Mucosa of rectum (tissue), 2 donors: ENCODE measurements at regions not wholly inside any gene's neighbourhood (a gene's known extent, or its start where the extent isn't known, plus 50 kb on each side); places are given as distances from the start of the nearest gene placed in this dataset.
A peak's percentile ranks its signal among the peaks of the same experiment; 100 is the strongest.

Source experiments
- H3K27ac ChIP-seq, 2 donors: one replicate each; pipeline ENCODE4 v1.7.0; 2013; ENCODE audit warnings: inconsistent platforms in 2 of 2, low read depth in 2 of 2, low read length in 2 of 2
- H3K27me3 ChIP-seq, 2 donors: one replicate each; pipeline ENCODE4 v1.7.0; 2013; ENCODE audit warnings: low read length in 2 of 2; ENCODE audit not compliant: control insufficient read depth in 2 of 2, insufficient read depth in 2 of 2
- H3K36me3 ChIP-seq, 2 donors: one replicate each; pipeline ENCODE4 v1.7.0; 2013; ENCODE audit warnings: low read length in 2 of 2; ENCODE audit not compliant: control insufficient read depth in 2 of 2, insufficient read depth in 2 of 2
- H3K4me1 ChIP-seq, 2 donors: one replicate each; pipeline ENCODE4 v1.7.0; 2013; ENCODE audit warnings: low read length in 2 of 2, mild to moderate bottlenecking in 1 of 2; ENCODE audit not compliant: control insufficient read depth in 2 of 2, insufficient read depth in 2 of 2
- H3K4me3 ChIP-seq, 2 donors: one replicate each; pipeline ENCODE4 v1.7.0; 2013; ENCODE audit warnings: low read length in 2 of 2
- H3K9ac ChIP-seq, 2 donors: one replicate each; pipeline ENCODE4 v1.7.0; 2013; ENCODE audit warnings: low read length in 2 of 2, low read depth in 1 of 2, mild to moderate bottlenecking in 1 of 2
- H3K9me3 ChIP-seq, 2 donors: one replicate each; pipeline ENCODE4 v1.7.0; 2013; ENCODE audit warnings: low read length in 2 of 2; ENCODE audit not compliant: control insufficient read depth in 2 of 2
- donor health status: healthy.
- donor health status: Normal muscosa, but diverticular disease.

- no peaks in the 10 kb centered on the region for H3K4me1 ChIP-seq
- H3K4me3 ChIP-seq, result no peak overlapping the region
- no peaks in the 10 kb centered on the region for H3K9me3 ChIP-seq
- H3K9ac ChIP-seq, result no peak overlapping the region
- H3K27me3 ChIP-seq, result no peaks in the 10 kb centered on the region
- H3K36me3 ChIP-seq, result no peaks in the 10 kb centered on the region
- H3K27ac ChIP-seq, result no peak overlapping the region
Measured at GRCh38 chr12:65620046-65620445, 204.2 kb upstream of the HMGA2 start.

- Histone ChIP-seq H3K9me3 (no peaks in the 10 kb centered on the region), H3K9ac (no peak overlapping the region), H3K36me3 (no peaks in the 10 kb centered on the region), H3K27ac (no peak overlapping the region), H3K27me3 (no peaks in the 10 kb centered on the region), H3K4me1 (no peaks in the 10 kb centered on the region), H3K4me3 (no peak overlapping the region)
Measured at GRCh38 chr12:65622056-65622455, 202.2 kb upstream of the HMGA2 start.

- no peaks in the 10 kb centered on the region for H3K9me3 ChIP-seq
- no peaks in the 10 kb centered on the region for H3K4me1 ChIP-seq
- H3K27me3 ChIP-seq, result no peaks in the 10 kb centered on the region
- no peak overlapping the region for H3K4me3 ChIP-seq
- H3K36me3 ChIP-seq, result no peaks in the 10 kb centered on the region
- H3K9ac ChIP-seq, result no peak overlapping the region
- H3K27ac ChIP-seq, result no peak overlapping the region
Measured at GRCh38 chr12:65623507-65623906, 200.8 kb upstream of the HMGA2 start.

- Histone ChIP-seq H3K4me1 (no peaks in the 10 kb centered on the region), H3K9me3 (no peaks in the 10 kb centered on the region), H3K27me3 (no peaks in the 10 kb centered on the region), H3K4me3 (no peak overlapping the region), H3K9ac (no peak overlapping the region), H3K36me3 (no peaks in the 10 kb centered on the region), H3K27ac (no peak overlapping the region)
Measured at GRCh38 chr12:65624554-65625086, 199.7 kb upstream of the HMGA2 start.

GRCh38 chr12:65628061-65628460, 196.2 kb upstream of the HMGA2 start:
- no peaks in the 10 kb centered on the region for H3K36me3 ChIP-seq
- H3K4me1 ChIP-seq, result peaks cover 0 to 13% of the 10 kb centered on the region in 2 donors
- no peak overlapping the region for H3K9ac ChIP-seq
- no peak overlapping the region for H3K4me3 ChIP-seq
- no peak overlapping the region for H3K27ac ChIP-seq
- H3K9me3 ChIP-seq, result no peaks in the 10 kb centered on the region
- no peaks in the 10 kb centered on the region for H3K27me3 ChIP-seq

GRCh38 chr12:65630555-65630954, 193.7 kb upstream of the HMGA2 start:
- H3K27me3 ChIP-seq, result no peaks in the 10 kb centered on the region
- no peaks in the 10 kb centered on the region for H3K9me3 ChIP-seq
- H3K9ac ChIP-seq, result no peak overlapping the region
- no peaks in the 10 kb centered on the region for H3K36me3 ChIP-seq
- no peak overlapping the region for H3K4me3 ChIP-seq
- peaks cover 0 to 13% of the 10 kb centered on the region in 2 donors for H3K4me1 ChIP-seq
- H3K27ac ChIP-seq, result peak overlapping the region; percentile 40 to 42

GRCh38 chr12:65631621-65632111, 192.6 kb upstream of the HMGA2 start:
- Histone ChIP-seq H3K9ac (no peak overlapping the region), H3K27ac (no peak overlapping the region), H3K4me3 (no peak overlapping the region), H3K36me3 (no peaks in the 10 kb centered on the region), H3K9me3 (no peaks in the 10 kb centered on the region), H3K27me3 (no peaks in the 10 kb centered on the region), H3K4me1 (peaks cover 0 to 13% of the 10 kb centered on the region in 2 donors)

- Histone ChIP-seq H3K27me3 (no peaks in the 10 kb centered on the region), H3K9me3 (no peaks in the 10 kb centered on the region), H3K4me3 (no peak overlapping the region), H3K27ac (no peak overlapping the region), H3K36me3 (no peaks in the 10 kb centered on the region), H3K4me1 (peaks cover 0 to 13% of the 10 kb centered on the region in 2 donors), H3K9ac (no peak overlapping the region)
Measured at GRCh38 chr12:65632131-65632855, 192.0 kb upstream of the HMGA2 start.

- no peaks in the 10 kb centered on the region for H3K9me3 ChIP-seq
- H3K27me3 ChIP-seq, result no peaks in the 10 kb centered on the region
- peaks cover 0 to 13% of the 10 kb centered on the region in 2 donors for H3K4me1 ChIP-seq
- no peaks in the 10 kb centered on the region for H3K36me3 ChIP-seq
- H3K4me3 ChIP-seq, result no peak overlapping the region
- H3K27ac ChIP-seq, result no peak overlapping the region
- H3K9ac ChIP-seq, result no peak overlapping the region
Measured at GRCh38 chr12:65634061-65634460, 190.2 kb upstream of the HMGA2 start.

GRCh38 chr12:65634626-65635331, 189.5 kb upstream of the HMGA2 start:
- H3K27ac ChIP-seq, result no peak overlapping the region
- H3K27me3 ChIP-seq, result no peaks in the 10 kb centered on the region
- no peak overlapping the region for H3K9ac ChIP-seq
- no peak overlapping the region for H3K4me3 ChIP-seq
- H3K36me3 ChIP-seq, result no peaks in the 10 kb centered on the region
- H3K9me3 ChIP-seq, result no peaks in the 10 kb centered on the region
- H3K4me1 ChIP-seq, result peaks cover 0 to 13% of the 10 kb centered on the region in 2 donors
